CD4-positive, alpha-beta T cell treated with Interleukin-6 for 4 hours (primary cell): ENCODE measurements at regions not wholly inside any gene's neighbourhood (a gene's known extent, or its start where the extent isn't known, plus 50 kb on each side); places are given as distances from the start of the nearest gene placed in this dataset.
"Not testable (repeated sequence)": the region's sequence is repeated elsewhere in the genome, so short reads cannot be mapped to it uniquely, and the experiment has no call there.

Source experiments
- DNase-seq: peaks from one replicate; pipeline ENCODE4 v3.0.0-alpha.2; 2020; ENCODE audit warnings: mixed read lengths

DNA sequence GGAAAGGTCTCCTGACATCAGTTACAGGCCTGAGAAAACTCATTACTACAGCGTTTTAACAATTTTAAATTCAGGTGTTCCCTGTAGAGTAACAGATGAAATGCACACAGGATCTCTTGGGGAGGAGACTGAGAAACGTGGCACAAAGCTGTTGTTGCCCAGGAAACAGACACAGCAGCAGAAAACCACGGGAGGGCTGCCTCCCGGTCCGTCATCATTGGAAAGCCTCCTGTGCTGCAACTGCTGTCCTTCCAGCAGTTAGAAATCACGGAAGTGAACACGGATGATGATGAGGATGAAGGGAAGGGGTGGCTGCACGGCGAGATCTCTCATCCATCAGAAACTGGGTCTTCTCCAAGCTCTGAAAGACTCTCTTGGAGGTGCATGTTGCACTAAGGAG lies 94.6 kb upstream of the RNF32 start:
- DNase-seq, result no peak

DNA sequence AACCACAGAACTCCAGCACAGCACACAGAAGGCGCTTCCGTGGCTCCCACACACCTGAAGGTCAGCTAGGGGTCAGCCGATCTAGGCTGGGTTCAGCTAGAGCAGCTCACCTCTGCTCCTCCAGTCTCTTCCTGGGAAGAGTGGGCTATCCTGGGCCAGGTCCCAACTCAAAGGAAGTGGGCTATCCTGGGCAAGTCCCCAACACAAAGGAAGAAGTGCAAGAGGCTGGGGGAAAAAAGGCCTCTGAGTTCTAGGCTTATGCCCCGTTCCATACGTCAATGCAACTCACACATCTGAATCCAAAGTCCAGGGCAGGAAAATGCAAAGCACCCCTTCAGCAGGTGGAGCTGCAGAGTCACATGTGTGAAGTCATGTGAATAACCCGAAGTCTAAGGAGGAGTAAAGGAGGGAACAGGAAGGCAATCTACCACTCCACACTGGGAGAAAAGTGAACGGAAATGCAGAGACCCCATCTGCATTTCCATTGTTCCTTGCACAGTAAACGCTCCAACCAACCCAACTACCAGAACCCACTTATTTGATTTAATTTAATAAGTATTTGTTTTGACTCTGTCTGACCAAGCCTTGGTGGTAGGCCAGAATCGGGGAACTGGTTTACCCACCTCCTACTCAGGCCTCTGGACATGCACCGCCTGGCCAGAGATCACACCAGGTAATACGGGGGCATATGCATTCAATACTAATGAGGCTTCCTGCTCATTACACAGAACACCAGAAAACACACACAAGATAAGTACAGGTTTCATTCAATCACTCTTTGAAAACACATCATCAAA lies 95.5 kb upstream of the RNF32 start:
- DNase-seq, result no peak

DNA sequence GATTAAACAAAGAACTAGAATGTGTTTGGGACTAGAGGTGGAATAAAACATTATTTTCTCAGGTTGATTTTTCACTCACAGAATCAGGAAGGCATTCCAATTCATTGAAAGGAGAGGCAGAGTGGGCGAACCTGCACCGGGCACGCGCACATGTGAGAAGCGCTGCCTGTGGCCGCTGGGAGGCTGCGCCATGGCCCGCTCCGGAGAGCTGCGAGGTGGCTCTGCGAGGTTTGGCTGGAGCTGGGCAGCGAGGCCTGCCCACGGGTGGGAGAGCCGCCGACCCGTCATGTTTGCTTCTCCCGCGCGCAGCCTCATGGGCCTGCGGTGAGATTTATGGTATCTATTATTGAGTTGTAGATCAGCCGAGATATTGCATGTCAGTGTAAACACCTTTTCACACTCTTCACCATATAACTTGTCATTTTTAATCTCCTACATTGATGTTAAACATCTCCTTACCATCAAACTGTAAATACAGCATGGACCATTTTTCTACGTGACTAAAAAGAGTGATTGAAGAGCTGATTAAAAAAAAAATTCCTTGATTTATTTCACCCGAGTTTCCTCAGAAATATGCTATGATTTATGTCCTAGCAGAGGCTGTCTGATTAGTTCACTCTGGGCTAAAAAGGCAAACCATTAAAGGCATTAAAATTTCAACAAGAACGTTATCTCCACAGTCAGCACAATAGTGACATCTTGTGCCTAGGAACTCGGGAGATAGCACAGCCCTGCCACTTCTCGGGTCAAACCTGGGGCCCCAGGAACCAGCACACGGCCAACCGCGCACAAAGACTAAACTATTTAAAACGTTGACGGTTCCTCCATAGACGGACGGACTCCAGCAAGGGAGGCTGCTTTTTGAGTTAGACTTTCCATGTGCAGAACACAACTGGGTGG lies 96.6 kb upstream of the RNF32 start:
- no peak for DNase-seq

DNA sequence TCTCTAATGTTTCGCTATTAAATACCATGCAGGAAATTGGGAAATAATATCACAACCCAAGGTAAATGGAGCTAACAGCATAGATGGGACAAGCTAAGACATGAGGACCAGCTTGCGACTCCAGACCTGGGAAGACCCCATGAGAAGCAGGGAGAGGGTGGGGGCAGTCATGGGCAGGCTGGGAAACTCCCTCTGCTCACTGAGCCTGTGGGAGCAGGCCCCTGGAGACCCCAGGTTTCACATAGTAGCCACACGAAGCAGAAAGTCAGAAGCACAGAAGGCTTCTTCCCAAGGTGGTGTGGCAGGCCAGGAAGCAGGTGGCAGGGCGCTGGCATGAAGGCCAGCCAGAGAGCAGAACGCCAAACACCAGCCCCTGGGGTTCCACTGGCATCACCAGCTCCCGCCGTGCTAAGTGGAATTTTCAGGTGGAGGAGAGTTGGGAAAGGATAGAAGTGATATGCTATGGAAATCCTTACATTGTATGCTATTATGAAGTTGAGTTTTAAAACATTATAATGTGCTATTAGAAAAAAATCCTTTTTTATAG lies 99.9 kb upstream of the RNF32 start:
- no peak for DNase-seq

DNA sequence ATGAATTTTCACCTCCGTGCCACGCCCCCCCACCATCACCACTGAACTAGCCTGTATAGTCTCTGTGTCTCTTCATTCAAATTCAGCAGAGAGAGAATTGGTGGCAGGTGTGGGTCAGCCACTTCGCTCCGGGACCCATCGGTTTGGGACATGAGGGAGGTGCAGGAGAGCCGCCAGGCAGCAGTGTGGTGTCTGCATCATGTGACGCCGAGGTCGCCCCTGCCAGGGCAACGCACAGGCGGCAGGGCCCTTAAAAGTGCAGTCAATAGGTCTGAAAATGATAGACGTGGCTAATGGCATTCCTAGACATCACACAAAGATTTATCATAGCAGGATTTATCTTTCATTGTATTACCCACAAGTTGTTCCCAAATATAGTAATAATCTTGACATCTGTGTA lies 100.6 kb upstream of the RNF32 start:
- DNase-seq, result no peak

DNA sequence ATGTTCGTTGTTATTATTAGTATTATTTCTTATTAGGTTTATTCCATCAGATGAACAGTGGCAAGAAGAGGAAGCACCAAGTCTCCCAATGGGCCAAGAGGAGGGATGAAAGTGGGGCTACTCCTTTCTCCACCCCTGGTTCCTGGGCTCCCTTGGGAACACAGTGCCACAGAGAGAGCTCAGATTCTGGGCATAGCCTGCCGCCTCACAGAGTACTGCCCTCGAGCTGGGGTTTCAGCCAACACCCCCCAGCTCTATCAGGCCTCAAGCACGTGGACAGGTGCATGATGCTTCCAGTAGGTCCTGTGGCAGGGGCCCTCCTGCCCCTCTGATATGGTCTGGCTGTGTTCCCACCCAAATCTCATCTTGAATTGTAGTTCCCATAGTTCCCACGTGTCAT lies 103.6 kb upstream of the RNF32 start:
- DNase-seq, result no peak

DNA sequence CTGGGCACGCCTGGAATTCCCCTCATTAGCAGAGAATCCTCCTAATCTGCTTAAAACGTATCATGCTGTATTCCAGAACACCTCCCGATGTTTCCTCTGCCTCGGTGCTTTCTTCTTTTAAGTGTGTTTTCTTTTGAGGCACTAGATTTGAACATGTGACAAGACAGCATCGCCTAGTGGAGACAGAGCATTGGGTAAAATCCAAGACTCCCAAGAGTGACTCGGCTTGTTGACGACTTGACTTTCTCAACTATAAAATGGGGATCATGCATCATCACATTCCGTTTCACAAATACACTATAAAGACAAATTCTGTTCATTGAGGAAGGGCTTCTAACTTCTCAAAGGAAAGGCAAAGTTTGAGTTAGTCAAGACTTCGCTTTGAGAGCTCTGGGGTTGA lies 105.6 kb upstream of the RNF32 start:
- no peak for DNase-seq

DNA sequence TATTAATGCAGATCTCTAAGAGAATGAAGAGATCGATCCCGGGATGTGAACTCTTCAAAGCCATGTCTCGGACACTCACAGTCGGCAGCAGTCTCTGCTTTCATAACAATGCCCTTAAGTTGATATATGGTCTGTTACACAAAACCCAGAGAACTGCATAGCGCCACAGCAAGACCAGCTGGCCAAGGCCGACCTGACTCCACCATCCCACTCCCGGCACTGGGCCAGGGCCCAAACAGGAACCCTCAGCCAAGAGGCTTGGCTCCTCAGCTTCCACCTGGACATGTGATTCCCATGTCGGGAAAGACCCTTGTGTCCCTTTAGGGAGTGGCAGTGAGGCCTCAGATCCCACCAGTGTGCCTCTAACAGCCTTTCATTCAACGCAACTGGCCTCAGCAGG lies 106.6 kb upstream of the RNF32 start:
- no peak for DNase-seq

DNA sequence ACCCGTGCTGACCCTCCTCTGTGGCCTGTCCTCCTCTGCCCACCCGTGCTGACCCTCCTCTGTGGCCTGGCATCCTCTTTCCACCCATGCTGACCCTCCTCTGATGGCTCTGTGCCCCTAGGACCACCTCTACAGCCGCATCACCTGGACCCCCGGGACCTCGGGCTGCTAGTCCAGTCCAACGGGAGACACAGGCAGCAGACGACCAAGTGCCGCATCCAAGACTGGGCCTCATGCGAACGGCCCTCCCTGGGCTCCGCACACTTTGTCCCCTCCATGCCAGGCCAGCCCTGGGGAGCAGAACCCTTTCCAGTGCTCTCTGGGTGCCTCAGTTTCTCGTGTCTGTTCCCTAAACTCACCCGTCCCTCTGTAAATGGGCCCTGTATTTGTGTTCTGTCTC lies 107.2 kb upstream of the RNF32 start:
- no peak for DNase-seq

DNA sequence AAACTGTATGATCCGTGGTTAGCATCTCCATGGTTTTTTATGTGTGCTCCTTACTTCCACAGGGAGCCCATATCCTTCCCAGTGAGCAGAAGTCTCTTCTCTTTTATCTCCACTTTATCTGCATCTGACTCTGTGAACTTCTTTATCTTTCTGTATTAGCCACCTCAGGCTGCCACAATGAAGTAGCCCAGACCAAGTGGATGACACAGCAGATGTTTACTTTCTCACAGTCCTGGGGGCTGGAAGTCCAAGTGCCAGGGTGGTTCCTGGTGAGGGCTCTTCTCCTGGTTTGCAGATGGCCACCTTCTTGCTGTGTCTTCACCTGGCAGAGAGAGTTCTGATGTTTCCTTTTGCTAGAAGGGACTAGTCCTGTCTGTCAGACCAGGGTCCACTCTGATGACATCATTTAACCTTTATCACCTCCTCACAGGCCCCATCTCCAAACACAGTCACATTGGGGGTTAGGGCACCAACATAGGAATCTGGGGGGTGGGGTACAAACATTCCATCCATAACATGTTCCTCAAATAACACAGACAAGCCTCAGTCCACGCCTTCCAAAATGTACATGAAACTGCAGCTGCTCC lies 108.5 kb upstream of the RNF32 start:
- no peak for DNase-seq

DNA sequence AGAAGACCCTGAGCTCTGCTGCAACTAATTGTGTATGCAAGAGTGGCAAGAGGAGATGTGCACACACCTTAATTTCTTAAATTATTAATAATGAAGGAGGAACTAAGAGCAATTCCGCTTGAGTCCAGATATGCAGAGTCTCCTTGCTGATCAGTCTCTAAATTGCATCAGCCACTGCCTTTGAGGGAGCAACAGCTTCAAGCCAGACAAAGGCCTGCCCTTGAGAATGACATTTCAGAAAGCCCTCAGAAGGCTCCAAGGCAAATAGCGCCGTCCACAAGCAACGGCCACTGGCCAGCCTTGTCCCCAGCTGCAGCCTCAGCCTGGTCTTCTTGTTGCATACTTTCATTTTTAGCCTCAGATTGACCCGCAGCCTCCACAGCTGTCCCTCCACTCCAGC lies 110.6 kb upstream of the RNF32 start:
- no peak for DNase-seq

DNA sequence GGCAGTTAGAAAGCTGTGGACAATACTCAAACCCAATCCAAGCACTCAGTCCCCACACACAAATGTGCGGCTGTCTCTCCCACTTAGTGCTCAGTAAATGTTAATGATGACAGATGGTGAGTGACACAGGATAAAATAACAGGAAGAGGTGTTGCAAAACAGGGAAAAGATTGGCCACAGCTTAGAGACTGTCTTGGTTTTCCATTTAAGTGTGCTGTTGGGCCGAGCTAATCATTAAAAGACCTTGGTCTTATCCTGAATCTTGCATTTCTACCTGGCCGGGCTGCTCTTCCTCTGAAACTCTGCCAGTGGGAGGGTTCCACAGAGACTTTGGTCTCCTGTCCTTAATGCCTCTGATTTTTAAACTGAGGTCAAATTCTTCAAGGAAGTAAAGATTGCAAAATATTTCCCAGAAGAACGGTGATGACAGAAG lies 113.1 kb upstream of the RNF32 start:
- DNase-seq, result no peak

DNA sequence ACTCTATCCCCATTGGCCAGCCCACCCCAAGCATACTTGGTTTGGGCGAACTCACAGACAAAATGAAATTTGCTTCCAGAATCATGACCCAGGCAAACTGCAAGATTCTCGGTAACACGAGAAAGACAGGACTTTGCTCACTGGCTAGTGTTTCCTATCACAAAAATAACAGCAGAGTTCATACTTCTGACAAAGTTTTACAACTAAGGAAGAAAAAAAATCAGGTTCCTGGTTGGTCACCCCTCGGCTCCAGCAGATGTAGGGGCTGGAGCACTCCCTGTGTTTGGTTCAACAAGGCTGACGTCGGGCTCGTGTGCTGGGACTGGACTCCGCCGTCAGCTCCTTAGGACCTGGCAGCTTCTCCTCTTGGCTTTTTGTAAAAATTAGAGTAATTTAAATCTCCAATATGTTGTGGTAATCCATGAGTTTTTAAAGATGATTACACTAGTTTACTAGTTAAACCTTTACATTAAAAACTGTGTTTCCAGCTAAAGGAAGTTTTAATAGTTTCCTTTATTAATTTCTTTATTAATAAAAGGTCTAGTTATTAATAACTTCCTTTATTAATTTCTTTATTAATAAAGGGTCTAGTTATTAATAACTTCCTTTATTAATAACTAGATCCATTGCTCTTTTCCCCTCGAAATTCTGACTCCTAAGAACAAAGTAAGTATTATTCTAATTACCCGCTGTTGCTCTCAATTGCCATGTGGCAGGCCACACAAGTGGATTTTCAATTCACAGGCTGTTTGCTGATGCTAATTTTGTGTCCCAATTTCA lies 115.6 kb upstream of the RNF32 start:
- DNase-seq, result no peak

DNA sequence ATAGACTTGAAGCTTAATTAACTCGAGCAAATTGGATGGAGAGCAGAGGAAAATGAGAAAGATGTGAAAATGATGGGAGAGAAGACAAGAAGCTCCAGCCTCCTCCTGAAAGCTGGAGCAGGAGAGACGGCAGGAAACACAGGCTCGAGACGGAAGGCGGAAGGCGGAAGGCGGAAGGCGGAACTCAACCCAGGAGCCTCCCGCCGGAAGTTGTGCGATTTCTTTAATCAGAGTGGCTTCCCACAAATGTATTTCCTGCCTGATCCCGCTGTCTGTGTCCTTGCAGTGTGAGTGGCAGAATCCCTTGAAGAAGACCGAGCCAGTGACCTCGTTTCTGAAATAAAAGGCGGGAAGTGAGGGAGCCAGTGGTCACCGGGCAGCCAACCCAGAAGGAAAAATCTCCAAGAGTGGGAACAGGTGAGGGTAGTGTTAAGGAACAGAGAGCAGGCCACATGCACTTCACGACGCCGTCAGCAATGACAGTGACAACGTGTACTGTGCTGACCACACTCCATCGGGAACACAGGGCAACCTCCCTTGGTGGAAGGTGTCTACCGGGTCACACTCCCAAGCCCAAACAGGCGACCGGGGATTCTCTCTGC lies 117.0 kb upstream of the RNF32 start:
- no peak for DNase-seq

DNA sequence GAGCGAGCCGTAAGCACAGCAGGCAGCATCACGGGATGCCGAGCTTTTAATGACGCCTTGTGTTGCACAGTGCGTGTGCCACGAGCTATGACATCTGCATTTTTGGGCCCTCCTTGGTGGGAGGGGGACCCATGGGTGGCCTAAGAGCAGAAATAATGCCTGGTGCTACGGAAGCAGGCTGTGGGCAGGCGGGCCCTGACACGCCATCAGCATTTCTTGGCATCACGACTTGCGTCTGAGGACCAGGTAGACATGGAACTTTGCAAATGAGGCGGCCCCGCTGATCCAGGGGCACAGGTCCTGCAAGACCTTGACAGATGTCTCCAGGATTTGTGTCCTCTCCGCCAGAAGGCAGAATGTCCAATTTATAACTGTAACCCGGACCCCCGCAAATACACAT lies 117.8 kb upstream of the RNF32 start:
- no peak for DNase-seq

DNA sequence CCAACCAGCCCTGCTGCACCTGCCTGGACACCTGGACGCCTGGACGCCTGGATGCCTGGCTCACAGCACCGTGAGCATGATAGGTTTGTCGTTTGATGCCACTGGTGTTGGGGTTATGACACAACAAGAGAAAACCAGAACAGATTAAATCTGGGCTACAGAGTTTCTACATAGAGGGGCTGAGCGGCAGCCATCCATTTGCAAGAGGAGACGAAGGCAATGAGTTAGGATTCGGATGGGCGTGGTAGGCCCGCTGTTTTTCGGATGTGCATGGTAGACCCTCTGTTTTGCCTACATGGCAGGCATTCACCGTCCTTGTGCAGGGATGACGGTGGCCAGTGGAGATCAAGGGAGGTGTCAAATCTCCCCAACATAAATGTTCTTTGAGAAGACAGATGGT lies 121.5 kb upstream of the RNF32 start:
- no peak for DNase-seq

DNA sequence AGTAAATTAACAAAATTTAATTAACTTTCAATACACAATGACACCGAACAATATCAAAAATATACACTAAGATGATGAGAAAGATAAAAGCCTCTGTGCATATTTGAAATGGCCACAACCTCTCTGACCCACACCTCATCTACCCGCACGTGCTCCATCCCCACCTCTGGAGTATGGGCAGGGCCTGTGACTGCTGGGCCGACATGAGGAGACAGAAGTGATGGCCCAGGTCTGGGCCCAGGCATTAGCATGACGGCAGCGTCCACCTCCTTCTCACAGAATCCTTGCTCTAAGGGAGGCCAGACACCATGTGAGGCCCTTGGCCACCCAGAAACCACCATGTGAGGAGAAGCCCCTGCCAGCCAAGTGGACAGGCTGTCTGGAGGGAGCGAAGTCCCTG lies 122.1 kb upstream of the RNF32 start:
- no peak for DNase-seq

DNA sequence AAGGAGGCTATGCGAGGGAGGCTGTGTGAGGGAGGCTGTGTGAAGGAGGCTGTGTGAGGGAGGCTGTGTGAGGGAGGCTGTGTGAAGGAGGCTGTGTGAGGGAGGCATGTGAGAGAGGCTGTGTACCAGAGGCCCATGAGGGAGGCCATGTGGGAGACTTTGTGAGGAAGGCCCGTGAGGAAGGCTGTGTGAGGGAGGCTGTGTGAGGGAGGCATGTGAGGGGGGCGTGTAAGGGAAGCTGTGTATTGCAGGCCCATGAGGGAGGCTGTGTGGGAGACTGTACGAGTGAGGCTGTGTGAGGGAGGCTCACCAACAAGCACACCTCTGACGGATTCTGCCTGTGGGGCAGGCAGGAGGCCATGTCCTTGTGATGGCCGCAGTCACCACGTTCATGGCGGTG lies 122.7 kb upstream of the RNF32 start:
- not testable (repeated sequence) for DNase-seq

DNA sequence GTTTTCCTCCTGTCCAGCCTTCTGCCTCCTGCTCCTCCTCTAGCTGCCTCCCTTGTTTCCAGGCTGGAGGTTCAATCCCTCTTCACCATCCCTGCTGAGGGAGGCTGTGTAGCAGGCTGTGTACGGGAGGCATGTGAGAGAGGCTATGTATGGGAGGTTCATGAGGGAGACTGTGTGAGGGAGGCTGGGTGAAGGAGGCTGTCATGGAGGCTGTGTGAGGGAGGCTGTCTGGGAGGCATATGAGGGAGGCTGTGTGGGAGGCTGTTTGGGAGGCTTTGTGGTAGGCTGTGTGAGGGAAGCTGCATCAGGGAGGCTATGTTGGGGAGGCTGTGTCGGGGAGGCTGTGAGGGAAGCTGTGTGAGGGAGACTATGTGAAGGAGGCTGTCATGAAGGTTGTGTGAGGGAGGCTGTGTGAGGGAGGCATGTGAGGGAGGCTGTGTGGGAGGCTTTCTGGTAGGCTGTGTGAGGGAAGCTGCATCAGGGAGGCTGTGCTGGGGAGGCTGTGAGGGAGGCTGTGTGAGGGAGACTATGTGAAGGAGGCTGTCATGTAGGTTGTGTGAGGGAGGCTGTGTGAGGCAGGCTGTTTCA lies 123.7 kb upstream of the RNF32 start:
- DNase-seq, result no peak

DNA sequence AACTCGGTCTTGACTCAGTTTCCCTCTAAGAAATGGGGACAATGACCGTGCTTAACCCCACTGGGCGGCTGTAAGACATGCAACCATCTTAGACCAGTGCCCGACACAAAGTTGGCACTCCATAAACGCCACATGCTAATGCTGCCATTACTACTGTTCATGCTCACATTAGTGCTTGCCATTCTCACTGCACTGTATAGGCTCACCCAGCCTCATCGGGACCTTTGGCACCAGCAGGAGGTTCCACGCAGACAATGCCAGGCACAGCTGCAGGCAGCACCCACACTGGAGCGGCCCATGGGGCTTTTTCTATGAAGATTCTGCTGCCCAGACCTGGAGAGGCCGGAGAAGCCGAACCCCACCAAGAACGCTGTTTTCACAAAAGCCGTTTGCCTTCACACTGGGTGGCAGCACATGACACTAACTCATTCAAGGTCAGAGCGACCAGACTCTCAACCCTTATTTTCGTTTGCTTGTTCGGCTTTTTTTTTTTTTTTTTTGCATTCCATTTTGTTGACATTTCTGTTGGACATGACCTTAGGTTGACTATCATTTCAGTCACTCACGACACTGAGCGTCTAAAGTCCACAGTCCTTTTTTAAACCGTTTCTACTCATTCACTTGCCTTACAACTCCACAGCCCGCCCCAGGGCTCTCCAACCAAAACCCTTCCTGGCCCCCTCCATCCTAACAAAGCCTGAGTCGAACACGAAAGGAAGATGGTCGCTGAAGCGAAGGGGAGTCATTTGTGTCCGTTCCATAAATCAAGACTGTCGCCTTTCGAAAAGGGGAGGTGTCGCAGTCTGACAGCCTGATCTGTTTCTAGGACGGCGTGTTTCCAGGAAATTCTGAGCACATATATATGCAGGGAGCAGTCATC lies 124.4 kb upstream of the RNF32 start:
- DNase-seq, result no peak

DNA sequence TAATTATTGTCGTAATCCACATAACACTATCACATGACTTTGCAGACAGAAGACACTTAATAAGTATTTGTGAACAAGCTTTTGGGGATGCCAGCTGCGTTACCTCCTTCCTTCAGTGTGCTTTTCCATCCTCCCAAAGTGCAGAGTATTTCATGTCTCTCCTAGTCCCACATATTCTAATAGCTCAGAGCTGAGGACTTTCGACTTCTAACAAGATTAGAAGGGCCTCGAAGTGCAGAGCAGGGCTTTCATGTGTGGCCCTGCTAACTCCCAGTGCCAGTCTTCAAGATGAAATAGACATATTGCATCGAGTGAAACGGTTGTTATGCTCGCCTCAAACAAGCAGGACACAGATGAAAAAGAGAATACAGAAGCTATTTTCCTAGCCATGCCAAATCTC lies 125.7 kb upstream of the RNF32 start:
- no peak for DNase-seq
